ENCODE measurements at regions not wholly inside any gene's neighbourhood (a gene's known extent, or its start where the extent isn't known, plus 50 kb on each side); places are given as distances from the start of the nearest gene placed in this dataset.

DNA sequence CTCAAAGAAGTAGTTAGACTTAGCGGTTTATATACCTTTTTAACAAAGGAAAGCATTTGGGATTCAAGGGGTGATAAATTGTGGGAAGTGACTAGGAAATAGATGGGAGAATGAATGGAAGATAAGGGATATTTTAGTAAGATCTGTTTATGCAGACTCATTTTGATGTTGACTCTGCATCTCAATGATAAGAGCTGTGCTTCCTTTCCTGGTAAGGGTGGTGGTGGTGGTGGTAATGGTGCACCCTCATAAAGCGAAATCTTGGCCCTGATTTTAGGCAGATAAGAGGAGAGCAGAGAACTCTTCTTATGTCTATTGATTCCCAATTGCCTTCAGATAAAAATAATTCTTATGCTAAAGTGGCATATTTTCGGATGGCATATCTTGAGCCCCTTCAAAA lies 197.1 kb downstream of the SPRY1 start:
- TF ChIP-seq, protein P1, sequence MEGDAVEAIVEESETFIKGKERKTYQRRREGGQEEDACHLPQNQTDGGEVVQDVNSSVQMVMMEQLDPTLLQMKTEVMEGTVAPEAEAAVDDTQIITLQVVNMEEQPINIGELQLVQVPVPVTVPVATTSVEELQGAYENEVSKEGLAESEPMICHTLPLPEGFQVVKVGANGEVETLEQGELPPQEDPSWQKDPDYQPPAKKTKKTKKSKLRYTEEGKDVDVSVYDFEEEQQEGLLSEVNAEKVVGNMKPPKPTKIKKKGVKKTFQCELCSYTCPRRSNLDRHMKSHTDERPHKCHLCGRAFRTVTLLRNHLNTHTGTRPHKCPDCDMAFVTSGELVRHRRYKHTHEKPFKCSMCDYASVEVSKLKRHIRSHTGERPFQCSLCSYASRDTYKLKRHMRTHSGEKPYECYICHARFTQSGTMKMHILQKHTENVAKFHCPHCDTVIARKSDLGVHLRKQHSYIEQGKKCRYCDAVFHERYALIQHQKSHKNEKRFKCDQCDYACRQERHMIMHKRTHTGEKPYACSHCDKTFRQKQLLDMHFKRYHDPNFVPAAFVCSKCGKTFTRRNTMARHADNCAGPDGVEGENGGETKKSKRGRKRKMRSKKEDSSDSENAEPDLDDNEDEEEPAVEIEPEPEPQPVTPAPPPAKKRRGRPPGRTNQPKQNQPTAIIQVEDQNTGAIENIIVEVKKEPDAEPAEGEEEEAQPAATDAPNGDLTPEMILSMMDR (IDR thresholded peaks at IDR 0.05), result no peak

DNA sequence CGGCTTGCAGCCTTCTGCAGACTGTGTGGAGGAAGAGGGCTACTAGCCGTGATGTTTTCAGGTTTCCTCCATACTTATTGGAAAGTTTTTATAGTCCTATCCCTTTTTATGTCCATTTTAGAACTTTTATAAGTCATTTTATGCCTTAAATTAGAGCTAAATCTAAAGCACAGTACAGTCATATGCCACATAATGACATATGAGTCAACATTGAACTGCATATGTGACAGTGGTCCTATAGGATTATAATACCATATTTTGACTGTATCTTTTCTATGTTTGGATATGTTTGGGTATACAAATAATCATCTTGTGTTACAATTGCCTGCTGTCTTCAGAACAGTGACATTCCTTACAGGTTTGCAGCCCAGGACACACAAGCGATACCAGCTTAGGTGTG lies 200.2 kb downstream of the SPRY1 start:
- no peaks in the 10 kb centered on the region for H3K9me3 Mint-ChIP-seq
- Histone ChIP-seq H3K27ac (ENCODE audit: low read length) (no peak overlapping the region), H3K27me3 (ENCODE audit: control insufficient read depth, insufficient read depth, low read length) (no peaks in the 10 kb centered on the region), H3K36me3 (ENCODE audit: control insufficient read depth, insufficient read depth, low read length) (no peaks in the 10 kb centered on the region), H3K4me3 (ENCODE audit: low read length) (no peak overlapping the region), H3K9me3 (ENCODE audit: control insufficient read depth, insufficient read depth, low read length) (no peaks in the 10 kb centered on the region), H3K4me1 (ENCODE audit: control insufficient read depth, insufficient read depth, low read length) (peaks cover 6% of the 10 kb centered on the region)
- TF ChIP-seq, protein P1 (IDR thresholded peaks at IDR 0.05), result no peak
- peaks cover 0 to 3% of the 10 kb centered on the region in 2 donors for H3K27me3 Mint-ChIP-seq (ENCODE audit: low read depth in 2 of 2)
- ATAC-seq (no peak), DNase-seq (no peak)
- no peaks in the 10 kb centered on the region for H3K36me3 Mint-ChIP-seq
- peaks cover 25% of the 10 kb centered on the region in 2 donors for H3K4me1 Mint-ChIP-seq
- intact Hi-C loops (cut with micrococcal nuclease), result no loop called here
- no peak overlapping the region for H3K27ac Mint-ChIP-seq
- H3K4me3 Mint-ChIP-seq, result no peak overlapping the region
- no CpG with 5 or more reads among the region's 3 CpGs for WGBS (ENCODE audit: insufficient coverage)

More for the DNA sequence above, 197.1 kb downstream of the SPRY1 start:
- H3K27me3 Mint-ChIP-seq (ENCODE audit: low read depth in 2 of 2), result peaks cover 0 to 3% of the 10 kb centered on the region in 2 donors
- no peak overlapping the region for H3K27ac Mint-ChIP-seq
- no peaks in the 10 kb centered on the region for H3K36me3 ChIP-seq (ENCODE audit: control insufficient read depth, insufficient read depth, low read length)
- peaks cover 5 to 6% of the 10 kb centered on the region in 2 donors for H3K4me1 Mint-ChIP-seq
- no peaks in the 10 kb centered on the region for H3K36me3 Mint-ChIP-seq
- H3K9me3 ChIP-seq (ENCODE audit: control insufficient read depth, insufficient read depth, low read length), result no peaks in the 10 kb centered on the region
- 100% methylated on average over 1 of the region's 3 CpGs for WGBS (ENCODE audit: insufficient coverage)
- intact Hi-C loops (cut with micrococcal nuclease), result no loop called here
- no peak overlapping the region for H3K4me3 ChIP-seq (ENCODE audit: low read length)
- no peaks in the 10 kb centered on the region for H3K27me3 ChIP-seq (ENCODE audit: control insufficient read depth, insufficient read depth, low read length)
- H3K27ac ChIP-seq (ENCODE audit: low read length), result no peak overlapping the region
- DNase-seq (no peak), ATAC-seq (no peak)
- H3K4me1 ChIP-seq (ENCODE audit: control insufficient read depth, insufficient read depth, low read length), result peaks cover 4% of the 10 kb centered on the region
- no peak overlapping the region for H3K4me3 Mint-ChIP-seq
- H3K9me3 Mint-ChIP-seq, result no peaks in the 10 kb centered on the region

DNA sequence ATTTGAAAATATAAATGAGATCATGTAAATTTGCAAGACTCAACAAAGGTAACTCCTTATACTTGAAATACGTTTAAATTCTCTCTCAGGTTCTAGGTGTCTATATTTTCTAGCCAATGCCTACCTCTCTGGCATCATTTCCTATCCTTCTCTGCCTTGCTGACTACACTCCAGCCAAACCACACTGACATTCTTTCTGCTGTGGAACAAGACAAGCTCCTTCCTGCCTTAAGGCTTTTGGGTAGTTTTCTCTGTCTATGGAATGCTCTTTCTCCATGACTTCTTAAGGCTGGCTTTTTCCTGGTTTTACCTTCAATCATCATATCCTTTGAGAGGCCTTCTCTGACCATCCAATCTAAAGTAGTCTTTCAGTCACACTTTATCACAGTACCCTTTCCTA lies 201.0 kb downstream of the SPRY1 start:
- no peaks in the 10 kb centered on the region for H3K9me3 Mint-ChIP-seq
- H3K4me1 Mint-ChIP-seq, result peaks cover 32 to 33% of the 10 kb centered on the region in 2 donors
- intact Hi-C loops (cut with micrococcal nuclease), result no loop called here
- Histone ChIP-seq H3K36me3 (ENCODE audit: control insufficient read depth, insufficient read depth, low read length) (no peaks in the 10 kb centered on the region), H3K27ac (ENCODE audit: low read length) (no peak overlapping the region), H3K27me3 (ENCODE audit: control insufficient read depth, insufficient read depth, low read length) (no peaks in the 10 kb centered on the region), H3K4me1 (ENCODE audit: control insufficient read depth, insufficient read depth, low read length) (peaks cover 6% of the 10 kb centered on the region), H3K9me3 (ENCODE audit: control insufficient read depth, insufficient read depth, low read length) (no peaks in the 10 kb centered on the region), H3K4me3 (ENCODE audit: low read length) (no peak overlapping the region)
- TF ChIP-seq, protein P1 (IDR thresholded peaks at IDR 0.05), result no peak
- no peak for ATAC-seq
- peaks cover 0 to 3% of the 10 kb centered on the region in 2 donors for H3K27me3 Mint-ChIP-seq (ENCODE audit: low read depth in 2 of 2)
- no peak overlapping the region for H3K4me3 Mint-ChIP-seq
- 71% methylated on average over 1 of the region's 1 CpG for WGBS (ENCODE audit: insufficient coverage)
- no peaks in the 10 kb centered on the region for H3K36me3 Mint-ChIP-seq
- DNase-seq, result no peak
- H3K27ac Mint-ChIP-seq, result no peak overlapping the region

DNA sequence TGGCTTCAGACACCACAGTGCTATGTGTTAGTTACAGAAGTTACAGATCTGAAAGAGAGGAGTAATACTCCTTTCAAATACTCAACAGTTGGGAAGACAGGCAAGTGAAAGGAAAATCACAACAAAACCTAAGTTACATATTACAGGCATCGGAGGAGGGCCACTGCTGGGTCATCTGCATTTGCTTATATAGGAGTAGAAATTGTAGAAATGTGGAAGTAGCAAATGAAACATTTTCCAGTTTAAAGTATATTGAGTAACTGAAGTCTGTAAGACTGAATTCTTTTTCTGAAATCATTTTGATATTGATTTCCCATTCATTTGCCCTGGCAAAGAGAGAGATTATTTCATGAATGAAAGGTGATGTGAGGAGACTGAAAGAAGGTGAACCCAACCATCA lies 201.7 kb downstream of the SPRY1 start:
- peaks cover 9% of the 10 kb centered on the region for H3K4me1 ChIP-seq (ENCODE audit: control insufficient read depth, insufficient read depth, low read length)
- Mint-ChIP-seq H3K9me3 (no peaks in the 10 kb centered on the region), H3K4me3 (no peak overlapping the region), H3K27ac (peak overlapping the region; percentile 52 to 59), H3K36me3 (no peaks in the 10 kb centered on the region), H3K4me1 (peaks cover 33 to 34% of the 10 kb centered on the region in 2 donors), H3K27me3 (ENCODE audit: low read depth in 2 of 2) (peaks cover 0 to 3% of the 10 kb centered on the region in 2 donors)
- 83% methylated on average over 1 of the region's 1 CpG for WGBS (ENCODE audit: insufficient coverage)
- H3K36me3 ChIP-seq (ENCODE audit: control insufficient read depth, insufficient read depth, low read length), result no peaks in the 10 kb centered on the region
- no peak overlapping the region for H3K27ac ChIP-seq (ENCODE audit: low read length)
- H3K4me3 ChIP-seq (ENCODE audit: low read length), result no peak overlapping the region
- intact Hi-C loops (cut with micrococcal nuclease), result loop anchor here (2.0 kb wide), 1 partner anchor 202 kb away; the partner anchor contains the start of gene SPRY1
- ATAC-seq, result no peak
- no peaks in the 10 kb centered on the region for H3K27me3 ChIP-seq (ENCODE audit: control insufficient read depth, insufficient read depth, low read length)
- no peak for DNase-seq
- TF ChIP-seq, protein P1 (IDR thresholded peaks at IDR 0.05), result no peak
- H3K9me3 ChIP-seq (ENCODE audit: control insufficient read depth, insufficient read depth, low read length), result no peaks in the 10 kb centered on the region
